ENCODE measurements at regions not wholly inside any gene's neighbourhood (a gene's known extent, or its start where the extent isn't known, plus 50 kb on each side); places are given as distances from the start of the nearest gene placed in this dataset.

DNA sequence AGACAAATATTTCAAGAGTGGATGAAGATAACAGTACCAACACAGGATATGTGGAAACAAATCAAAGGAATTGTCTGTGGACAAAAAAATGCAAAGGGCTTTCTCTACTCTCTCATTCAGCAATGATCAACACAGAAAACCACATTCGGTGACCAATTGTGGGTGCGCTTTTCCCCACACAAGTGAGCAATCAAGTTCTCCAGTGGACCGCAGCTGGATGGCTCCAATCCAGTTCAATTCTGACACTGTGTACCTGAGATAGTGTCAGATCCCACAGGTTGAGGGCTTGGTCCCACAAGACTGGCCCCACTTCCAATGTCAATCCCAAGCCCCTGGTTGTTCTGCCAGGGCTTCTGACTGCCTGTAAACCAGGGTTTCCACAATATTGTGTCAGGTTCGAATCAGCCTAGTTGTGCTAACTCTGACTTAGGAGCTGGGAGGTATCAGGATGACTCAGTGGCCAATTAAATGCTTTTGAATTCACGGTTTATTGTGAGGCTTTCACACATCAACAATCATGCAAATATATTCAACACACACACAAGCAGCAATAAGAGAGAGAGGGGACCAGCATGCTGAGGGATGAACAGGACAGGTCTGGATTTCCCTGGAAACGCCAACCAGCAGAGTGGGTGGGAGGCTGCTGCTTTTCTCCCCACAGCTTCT lies 87.0 kb upstream of the BTG3 start:
- no peak for TF ChIP-seq POLR2A (IDR thresholded peaks at IDR 0.05)
- TF ChIP-seq, protein P1, sequence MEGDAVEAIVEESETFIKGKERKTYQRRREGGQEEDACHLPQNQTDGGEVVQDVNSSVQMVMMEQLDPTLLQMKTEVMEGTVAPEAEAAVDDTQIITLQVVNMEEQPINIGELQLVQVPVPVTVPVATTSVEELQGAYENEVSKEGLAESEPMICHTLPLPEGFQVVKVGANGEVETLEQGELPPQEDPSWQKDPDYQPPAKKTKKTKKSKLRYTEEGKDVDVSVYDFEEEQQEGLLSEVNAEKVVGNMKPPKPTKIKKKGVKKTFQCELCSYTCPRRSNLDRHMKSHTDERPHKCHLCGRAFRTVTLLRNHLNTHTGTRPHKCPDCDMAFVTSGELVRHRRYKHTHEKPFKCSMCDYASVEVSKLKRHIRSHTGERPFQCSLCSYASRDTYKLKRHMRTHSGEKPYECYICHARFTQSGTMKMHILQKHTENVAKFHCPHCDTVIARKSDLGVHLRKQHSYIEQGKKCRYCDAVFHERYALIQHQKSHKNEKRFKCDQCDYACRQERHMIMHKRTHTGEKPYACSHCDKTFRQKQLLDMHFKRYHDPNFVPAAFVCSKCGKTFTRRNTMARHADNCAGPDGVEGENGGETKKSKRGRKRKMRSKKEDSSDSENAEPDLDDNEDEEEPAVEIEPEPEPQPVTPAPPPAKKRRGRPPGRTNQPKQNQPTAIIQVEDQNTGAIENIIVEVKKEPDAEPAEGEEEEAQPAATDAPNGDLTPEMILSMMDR (IDR thresholded peaks at IDR 0.05), result no peak
